Vagina (tissue), 2 donors: ENCODE measurements at regions not wholly inside any gene's neighbourhood (a gene's known extent, or its start where the extent isn't known, plus 50 kb on each side); places are given as distances from the start of the nearest gene placed in this dataset.

Experiments
- POLR2A ChIP-seq, 2 donors: fragments of 450-650 bp; IDR thresholded peaks; one replicate each; pipeline ENCODE4 v1.6.1; 2017; ENCODE audit warnings: antibody characterized with exemption in 2 of 2, mild to moderate bottlenecking in 2 of 2, moderate library complexity in 2 of 2
- POLR2AphosphoS5 ChIP-seq, 2 donors: sonication (generic); formaldehyde crosslinking; IDR thresholded peaks; one replicate each; pipeline ENCODE4 v1.9.0; 2017; ENCODE audit warnings: antibody characterized with exemption in 2 of 2, mild to moderate bottlenecking in 2 of 2, low read depth in 1 of 2; ENCODE audit not compliant: insufficient read depth in 1 of 2

DNA sequence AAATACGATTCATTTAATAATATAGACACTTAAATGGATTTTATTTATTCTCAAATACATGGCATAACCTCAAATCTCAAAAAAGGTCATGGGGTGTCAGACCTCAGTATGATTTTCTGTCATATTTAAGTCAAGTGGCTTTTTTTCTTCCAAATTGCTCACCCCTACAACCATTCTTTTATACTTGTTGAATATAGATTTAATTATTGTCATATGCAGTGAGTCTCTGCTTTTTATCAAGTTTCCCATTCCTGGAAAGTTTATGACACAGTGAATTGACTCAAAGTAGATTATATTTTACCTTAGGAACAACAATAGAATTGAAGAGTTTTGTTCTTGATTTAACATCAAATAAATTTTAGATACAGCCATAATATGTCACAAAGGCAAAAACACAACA, 59.5 kb upstream of the IRF2BP2 start:
- TF ChIP-seq POLR2A (IDR thresholded peaks at IDR 0.05) (no peak), POLR2AphosphoS5 (IDR thresholded peaks at IDR 0.05; ENCODE audit: insufficient read depth in 1 of 2, low read depth in 1 of 2) (no peak)
